Adipocyte (in vitro differentiated cells): ENCODE measurements at regions not wholly inside any gene's neighbourhood (a gene's known extent, or its start where the extent isn't known, plus 50 kb on each side); places are given as distances from the start of the nearest gene placed in this dataset.
A peak's percentile ranks its signal among the peaks of the same experiment; 100 is the strongest.
"Not testable (repeated sequence)": the region's sequence is repeated elsewhere in the genome, so short reads cannot be mapped to it uniquely, and the experiment has no call there.

Experiments
- DNase-seq: peaks from one replicate; pipeline ENCODE4 v3.0.0-alpha.2; 2015; ENCODE audit warnings: low read depth
- H3K27me3 ChIP-seq: replicated peaks from 2 replicates; pipeline ENCODE4 v1.7.0; 2013; ENCODE audit warnings: mild to moderate bottlenecking, low read length, moderate library complexity; ENCODE audit not compliant: control insufficient read depth, insufficient read depth
- H3K36me3 ChIP-seq: 2 replicates; pipeline ENCODE4 v1.7.0; 2013; ENCODE audit warnings: low read length, mild to moderate bottlenecking, moderate library complexity; ENCODE audit not compliant: control insufficient read depth, insufficient read depth, severe bottlenecking
- H3K4me1 ChIP-seq: 2 replicates; pipeline ENCODE4 v1.7.0; 2013; ENCODE audit warnings: mild to moderate bottlenecking, low read length, moderate library complexity; ENCODE audit not compliant: control insufficient read depth, insufficient read depth
- H3K4me3 ChIP-seq: 2 replicates; pipeline ENCODE4 v1.7.0; 2013; ENCODE audit warnings: mild to moderate bottlenecking, low read length, moderate library complexity
- H3K9ac ChIP-seq: 2 replicates; pipeline ENCODE4 v1.7.0; 2013; ENCODE audit warnings: mild to moderate bottlenecking, low read length, moderate library complexity
- H3K9me3 ChIP-seq: 2 replicates; pipeline ENCODE4 v1.7.0; 2013; ENCODE audit warnings: mild to moderate bottlenecking, low read length, moderate library complexity; ENCODE audit not compliant: control insufficient read depth

DNA sequence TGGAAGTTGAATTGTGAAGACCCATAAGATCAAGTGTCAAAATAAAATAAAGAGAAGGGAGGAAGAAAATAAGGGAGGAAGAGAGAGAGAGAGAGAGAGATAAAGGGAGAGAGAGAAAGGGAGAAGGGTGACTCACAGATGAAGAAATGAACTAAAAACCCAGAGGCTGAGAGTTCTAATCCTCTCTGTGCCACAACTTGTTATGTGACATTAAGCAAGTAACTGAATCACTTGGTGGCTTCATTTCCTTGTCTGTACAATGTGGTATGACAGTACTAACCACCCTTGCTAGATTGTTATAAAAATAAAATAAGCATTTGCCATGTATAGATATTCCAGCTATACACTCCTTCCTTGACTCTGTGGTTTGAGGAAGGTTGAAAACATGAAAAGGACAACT is 189.0 kb upstream of the FRMD6 start:
- Histone ChIP-seq H3K27me3 (no peaks in the 10 kb centered on the region), H3K9ac (no peak overlapping the region), H3K4me1 (no peaks in the 10 kb centered on the region), H3K36me3 (no peaks in the 10 kb centered on the region), H3K4me3 (no peak overlapping the region), H3K9me3 (no peaks in the 10 kb centered on the region)
- DNase-seq = no peak

DNA sequence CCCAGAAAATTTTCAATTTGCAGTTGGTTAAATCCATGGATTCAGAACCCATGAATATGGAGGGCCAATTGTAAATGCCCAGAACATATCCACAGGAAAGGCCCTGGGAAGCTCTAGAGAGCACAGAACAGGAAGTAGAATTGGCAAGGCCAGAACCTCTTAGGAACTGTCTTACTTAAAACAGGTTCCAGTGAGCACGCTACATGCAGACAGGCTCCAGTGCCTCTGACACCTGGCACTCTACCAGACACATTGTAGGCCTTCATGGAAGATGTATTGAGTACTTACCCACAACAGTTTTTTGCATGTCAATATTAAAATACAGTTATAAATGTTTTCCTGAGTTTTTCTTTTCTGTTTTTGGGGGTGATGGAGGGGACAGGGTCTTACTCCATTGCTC is 188.2 kb upstream of the FRMD6 start:
- Histone ChIP-seq H3K4me3 (no peak overlapping the region), H3K27me3 (no peaks in the 10 kb centered on the region)

DNA sequence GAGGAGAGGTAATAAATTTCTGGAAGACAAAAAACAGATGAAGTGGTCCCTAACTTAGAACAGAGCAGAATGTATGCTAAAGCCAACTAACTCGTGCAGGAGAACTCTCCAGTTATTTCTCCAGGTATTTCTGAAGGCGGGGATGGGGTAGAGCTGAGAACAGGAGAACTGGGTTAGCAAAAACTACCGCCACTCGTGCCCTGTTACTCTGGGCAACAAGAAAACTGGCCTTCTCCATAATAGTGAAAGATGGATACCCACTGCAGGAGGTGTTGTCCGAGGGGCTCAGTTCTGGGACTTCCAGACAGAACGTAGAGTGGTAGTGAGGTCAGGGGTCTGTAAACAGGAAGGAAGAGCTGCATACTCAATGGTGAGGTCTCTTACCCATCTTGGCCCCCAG is 187.3 kb upstream of the FRMD6 start:
- H3K9ac ChIP-seq = no peak overlapping the region
- no peaks in the 10 kb centered on the region for H3K9me3 ChIP-seq
- H3K27me3 ChIP-seq = no peaks in the 10 kb centered on the region
- H3K4me1 ChIP-seq = no peaks in the 10 kb centered on the region
- no peaks in the 10 kb centered on the region for H3K36me3 ChIP-seq
- H3K4me3 ChIP-seq = no peak overlapping the region
- no peak for DNase-seq

More for the DNA sequence above, 188.2 kb upstream of the FRMD6 start:
- no peak overlapping the region for H3K9ac ChIP-seq
- no peak for DNase-seq
- no peaks in the 10 kb centered on the region for H3K9me3 ChIP-seq
- no peaks in the 10 kb centered on the region for H3K4me1 ChIP-seq
- no peaks in the 10 kb centered on the region for H3K36me3 ChIP-seq

DNA sequence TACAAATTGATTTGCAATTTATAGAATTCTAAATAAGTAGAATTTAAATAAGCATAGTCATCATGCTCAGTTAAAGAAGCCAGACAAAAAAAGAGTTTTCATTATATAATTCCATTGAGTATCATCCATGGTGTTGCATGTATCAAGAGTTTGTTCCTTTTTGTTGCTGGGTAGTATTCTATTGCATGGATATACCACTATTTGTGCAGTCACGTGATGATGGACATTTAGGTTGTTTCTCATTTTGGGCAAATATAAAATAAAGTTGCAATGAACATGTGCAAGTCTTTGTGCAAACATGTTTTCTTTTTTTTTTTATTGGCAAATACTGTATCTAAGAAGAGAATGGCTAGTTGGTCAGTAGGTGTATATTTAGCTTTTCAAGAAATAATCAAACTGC is 186.2 kb upstream of the FRMD6 start:
- no peak overlapping the region for H3K9ac ChIP-seq
- no peaks in the 10 kb centered on the region for H3K36me3 ChIP-seq
- H3K27me3 ChIP-seq = no peaks in the 10 kb centered on the region
- no peak overlapping the region for H3K4me3 ChIP-seq
- no peaks in the 10 kb centered on the region for H3K9me3 ChIP-seq
- no peaks in the 10 kb centered on the region for H3K4me1 ChIP-seq
- DNase-seq = no peak

DNA sequence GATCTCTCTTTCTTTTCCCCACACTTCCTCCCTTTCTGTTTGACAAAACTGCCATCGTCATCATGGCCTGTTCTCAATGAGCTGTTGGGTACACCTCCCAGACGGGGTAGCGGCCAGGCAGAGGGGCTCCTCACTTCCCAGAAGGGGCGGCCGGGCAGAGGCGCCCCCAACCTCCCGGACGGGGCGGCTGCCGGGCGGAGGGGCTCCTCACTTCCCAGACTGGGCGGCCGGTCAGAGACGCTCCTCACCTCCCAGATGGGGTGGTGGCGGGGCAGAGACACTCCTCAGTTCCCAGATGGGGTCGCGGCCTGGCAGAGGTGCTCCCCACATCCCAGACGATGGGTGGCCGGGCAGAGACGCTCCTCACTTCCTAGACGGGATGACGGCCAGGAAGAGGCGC is 184.3 kb upstream of the FRMD6 start:
- H3K36me3 ChIP-seq, H3K27me3 ChIP-seq, H3K9ac ChIP-seq, H3K4me1 ChIP-seq, H3K9me3 ChIP-seq, DNase-seq, H3K4me3 ChIP-seq: not testable (repeated sequence)

DNA sequence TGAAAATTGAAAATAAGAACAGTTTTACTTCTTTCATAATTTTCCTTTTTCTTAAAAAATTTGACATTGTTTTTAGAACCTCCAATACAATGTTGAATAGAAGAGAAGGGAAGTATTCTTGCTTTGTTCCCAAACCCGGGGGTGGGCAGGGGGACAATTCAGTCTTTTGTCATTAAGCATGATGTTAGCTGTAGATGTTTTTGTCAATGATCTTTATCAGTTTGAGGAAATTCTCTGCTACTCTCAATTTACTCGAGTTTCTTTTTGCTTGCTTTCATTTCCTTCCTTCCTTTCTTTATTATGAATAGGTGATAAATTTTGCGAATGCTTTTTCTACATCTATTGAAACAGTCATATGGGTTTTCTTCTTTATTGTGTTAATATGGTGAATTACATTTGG is 183.2 kb upstream of the FRMD6 start:
- no peaks in the 10 kb centered on the region for H3K9me3 ChIP-seq

DNA sequence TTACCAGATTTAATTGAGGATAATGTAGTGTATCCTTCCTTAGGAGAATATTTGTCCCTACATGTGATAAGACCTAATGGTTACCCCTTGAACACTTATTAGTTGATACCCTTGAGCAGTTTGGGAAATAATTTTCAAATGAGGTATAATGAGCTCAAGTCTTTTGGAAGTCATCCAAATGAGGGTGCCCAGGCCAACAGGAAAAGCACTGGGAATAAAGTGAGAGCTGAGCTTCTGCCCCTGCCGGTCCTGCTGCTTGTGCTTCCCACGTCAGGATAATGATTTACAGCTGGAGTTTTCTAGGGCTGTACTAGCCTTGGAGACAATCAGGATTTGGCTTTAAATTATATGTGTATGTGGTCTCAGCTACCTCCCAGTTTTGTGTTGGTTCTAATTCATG is 178.8 kb upstream of the FRMD6 start:
- Histone ChIP-seq H3K27me3 (no peaks in the 10 kb centered on the region), H3K36me3 (no peaks in the 10 kb centered on the region), H3K4me3 (no peak overlapping the region), H3K9me3 (no peaks in the 10 kb centered on the region), H3K4me1 (peaks cover 2% of the 10 kb centered on the region), H3K9ac (no peak overlapping the region)
- DNase-seq = peak; percentile 53

More for the DNA sequence above, 183.2 kb upstream of the FRMD6 start:
- Histone ChIP-seq H3K27me3 (no peaks in the 10 kb centered on the region), H3K4me3 (no peak overlapping the region), H3K9ac (no peak overlapping the region), H3K4me1 (no peaks in the 10 kb centered on the region), H3K36me3 (no peaks in the 10 kb centered on the region)
- no peak for DNase-seq

DNA sequence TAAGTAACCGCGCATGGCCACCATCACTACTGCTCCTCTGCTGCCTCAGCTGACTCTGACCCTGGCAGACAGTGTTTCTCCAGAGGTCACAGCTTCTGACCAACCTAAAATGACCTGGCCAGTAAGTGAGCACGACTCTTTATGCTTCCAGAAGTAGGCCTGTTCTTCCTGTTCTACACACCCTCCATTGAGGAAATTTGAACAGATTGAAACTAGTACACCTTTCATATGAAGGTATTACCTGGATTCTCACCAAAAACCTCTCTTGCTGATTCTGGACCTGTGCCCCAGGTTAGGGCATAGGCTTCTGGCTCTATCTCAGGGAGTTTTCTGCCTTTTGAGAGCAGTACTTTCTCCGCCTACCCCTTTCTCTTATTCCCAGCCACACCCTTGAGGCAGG is 178.4 kb upstream of the FRMD6 start:
- Histone ChIP-seq H3K4me1 (peaks cover 5% of the 10 kb centered on the region), H3K9ac (no peak overlapping the region), H3K4me3 (no peak overlapping the region), H3K9me3 (no peaks in the 10 kb centered on the region), H3K36me3 (no peaks in the 10 kb centered on the region), H3K27me3 (no peaks in the 10 kb centered on the region)
- DNase-seq = no peak

DNA sequence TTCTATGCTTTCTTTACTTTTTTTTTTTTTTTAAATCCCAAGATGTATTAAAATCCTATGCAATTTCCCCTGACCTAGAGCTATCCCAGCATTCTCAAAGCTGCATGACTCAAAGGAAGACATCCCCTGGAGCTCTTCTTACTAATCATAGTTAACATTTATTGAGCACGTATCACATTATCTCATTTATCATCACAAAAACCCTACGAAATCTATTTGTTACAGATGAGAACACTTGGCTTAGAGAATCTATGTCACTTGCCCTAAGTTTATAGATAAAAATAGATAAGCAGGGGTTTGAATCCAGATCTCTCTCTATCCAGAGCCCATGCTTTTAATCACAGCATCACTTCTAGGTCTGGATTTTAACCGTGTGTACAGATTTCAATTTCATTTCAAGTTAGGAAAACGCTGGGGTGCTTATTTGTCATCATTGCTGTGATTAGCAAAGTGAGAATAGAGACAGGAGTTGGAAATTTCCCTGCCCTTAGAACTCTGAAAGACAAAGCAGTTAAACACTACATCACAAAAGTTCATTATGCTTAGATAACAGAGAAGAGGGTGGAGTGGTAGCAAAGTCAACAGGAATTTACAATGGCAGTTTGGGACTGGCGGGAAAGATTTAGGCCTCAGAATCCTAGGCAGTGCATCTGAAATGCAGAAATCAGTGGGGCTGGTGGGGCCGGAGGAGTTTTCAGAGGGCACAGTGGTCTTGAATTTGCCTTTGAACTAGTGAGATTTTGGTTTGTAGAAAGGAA is 177.7 kb upstream of the FRMD6 start:
- no peak overlapping the region for H3K4me3 ChIP-seq
- H3K27me3 ChIP-seq = no peaks in the 10 kb centered on the region
- no peaks in the 10 kb centered on the region for H3K9me3 ChIP-seq
- H3K4me1 ChIP-seq = peaks cover 9% of the 10 kb centered on the region
- peak; percentile 37 for DNase-seq
- H3K9ac ChIP-seq = no peak overlapping the region
- no peaks in the 10 kb centered on the region for H3K36me3 ChIP-seq

DNA sequence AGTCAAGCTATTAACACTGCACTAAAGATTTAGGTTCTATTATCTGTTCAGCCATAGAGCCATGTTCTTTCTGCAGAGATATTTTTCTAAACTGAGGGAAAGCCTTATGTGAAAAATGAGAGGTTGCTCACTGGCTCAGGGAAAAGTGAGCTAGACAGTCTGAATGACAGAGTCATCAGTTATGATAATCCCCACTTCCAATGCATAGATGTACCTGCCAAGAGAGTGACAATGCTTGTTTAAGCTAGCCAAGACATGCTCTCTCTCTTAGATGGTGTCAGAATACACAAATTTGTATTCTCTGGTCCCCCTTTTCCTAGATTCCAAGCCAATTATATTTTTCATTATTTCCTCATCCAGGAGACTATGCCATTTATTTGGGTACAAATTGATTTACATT is 176.9 kb upstream of the FRMD6 start:
- DNase-seq = no peak
- no peak overlapping the region for H3K4me3 ChIP-seq

DNA sequence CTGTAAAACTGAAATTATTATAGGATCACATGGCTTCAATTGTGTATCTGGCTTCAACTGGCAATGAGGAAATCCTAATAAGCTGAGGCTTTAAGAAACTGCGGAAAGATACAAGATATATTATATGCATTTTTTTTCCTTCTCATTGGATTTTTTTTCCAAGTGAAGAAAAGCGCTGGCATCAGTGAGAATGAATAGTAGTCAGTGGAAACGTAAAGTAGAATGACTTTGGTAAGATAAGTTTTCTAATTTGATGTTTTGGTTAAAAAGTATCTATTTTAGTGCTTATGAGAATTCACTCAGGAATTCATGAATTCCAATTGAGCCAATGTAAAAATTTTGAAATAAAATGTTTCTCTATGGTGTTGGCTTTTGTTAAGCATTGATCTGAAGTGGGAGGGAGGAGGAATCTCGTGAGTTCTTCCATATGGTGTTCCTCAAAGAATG is 173.5 kb upstream of the FRMD6 start:
- Histone ChIP-seq H3K4me1 (peaks cover 23% of the 10 kb centered on the region), H3K9ac (peak overlapping the region; percentile 39), H3K27me3 (no peaks in the 10 kb centered on the region), H3K4me3 (peak overlapping the region; percentile 18), H3K9me3 (no peaks in the 10 kb centered on the region), H3K36me3 (no peaks in the 10 kb centered on the region)
- DNase-seq = peak; percentile 27

More for the DNA sequence above, 176.9 kb upstream of the FRMD6 start:
- H3K27me3 ChIP-seq = no peaks in the 10 kb centered on the region
- no peaks in the 10 kb centered on the region for H3K9me3 ChIP-seq
- no peaks in the 10 kb centered on the region for H3K36me3 ChIP-seq
- H3K9ac ChIP-seq = no peak overlapping the region
- peaks cover 18% of the 10 kb centered on the region for H3K4me1 ChIP-seq
